Ovary (tissue), 7 donors: ENCODE measurements at regions not wholly inside any gene's neighbourhood (a gene's known extent, or its start where the extent isn't known, plus 50 kb on each side); places are given as distances from the start of the nearest gene placed in this dataset.

Source experiments
- DNase-seq, 5 donors: peaks; one replicate each; pipeline ENCODE4 v3.0.0-alpha.2; 2019 to 2020
- H3K27ac ChIP-seq, 2 donors: fragments of 200-600 bp; one replicate each; pipeline versions ENCODE4 v1.5.1 to v1.8.0; 2019 to 2022
- H3K27me3 ChIP-seq: fragments of 200-600 bp; one replicate; pipeline ENCODE4 v1.8.0; 2022
- H3K36me3 ChIP-seq: fragments of 200-600 bp; sonication (generic); one replicate; pipeline ENCODE4 v1.5.1; 2019
- H3K4me1 ChIP-seq: one replicate; pipeline ENCODE4 v1.8.1; 2013; ENCODE audit warnings: mild to moderate bottlenecking, moderate library complexity; ENCODE audit not compliant: insufficient read depth
- H3K4me3 ChIP-seq: fragments of 200-600 bp; sonication (generic); one replicate; pipeline ENCODE4 v1.5.1; 2017
- H3K9me3 ChIP-seq, 2 donors: fragments of 200-600 bp in 1 of 2; sonication (generic) in 1 of 2; one replicate each; pipeline versions ENCODE4 v1.5.1 to v1.8.1; 2013 to 2019; ENCODE audit warnings: mild to moderate bottlenecking in 1 of 2, moderate library complexity in 1 of 2
- EP300 ChIP-seq: sonication (generic); formaldehyde crosslinking; IDR thresholded peaks from one replicate; pipeline ENCODE4 v1.6.1; 2017; ENCODE audit warnings: antibody characterized with exemption
- POLR2A ChIP-seq: fragments of 450-650 bp; IDR thresholded peaks from one replicate; pipeline ENCODE4 v1.6.1; 2017; ENCODE audit warnings: antibody characterized with exemption, mild to moderate bottlenecking, moderate library complexity
- WGBS, 3 donors: extraction: QIAGEN DNeasy Blood & Tissue Kit in 1 of 3; methylation state at CpG; one replicate each; pipeline versions ENCODE4 v1.1.5 to v1.1.7; 2013 to 2017; 5-methylcytosine and 5-hydroxymethylcytosine counted together
- intact Hi-C, 4 donors: fragments of 100-400 bp; cut with DNase I; formaldehyde crosslinking; loops; one replicate each; pipeline versions ENCODE4 v1.11.0 to v1.15.1; 2022 to 2023
- TF ChIP-seq, protein P1 (sequence below), 3 donors: fragments of 450-650 bp in 2 of 3; fragments of 200-600 bp in 1 of 3; IDR thresholded peaks; one replicate each; pipeline versions ENCODE4 v1.5.1 to v1.8.0; 2016 to 2022; ENCODE audit warnings: antibody characterized with exemption in 3 of 3, mild to moderate bottlenecking in 1 of 3
- donor health status: DM: no; HTN: no; CAD: no; lungs with moderate emphysema.
- donor health status: DM: no; HTN: no; CAD: no.
- donor health status: Bipolar disorder and iron deficiency.
- donor health status: DM: no; HTN: no; CAD: no.
- donor health status: DM: yes; HTN: yes; CAD: no.

DNA sequence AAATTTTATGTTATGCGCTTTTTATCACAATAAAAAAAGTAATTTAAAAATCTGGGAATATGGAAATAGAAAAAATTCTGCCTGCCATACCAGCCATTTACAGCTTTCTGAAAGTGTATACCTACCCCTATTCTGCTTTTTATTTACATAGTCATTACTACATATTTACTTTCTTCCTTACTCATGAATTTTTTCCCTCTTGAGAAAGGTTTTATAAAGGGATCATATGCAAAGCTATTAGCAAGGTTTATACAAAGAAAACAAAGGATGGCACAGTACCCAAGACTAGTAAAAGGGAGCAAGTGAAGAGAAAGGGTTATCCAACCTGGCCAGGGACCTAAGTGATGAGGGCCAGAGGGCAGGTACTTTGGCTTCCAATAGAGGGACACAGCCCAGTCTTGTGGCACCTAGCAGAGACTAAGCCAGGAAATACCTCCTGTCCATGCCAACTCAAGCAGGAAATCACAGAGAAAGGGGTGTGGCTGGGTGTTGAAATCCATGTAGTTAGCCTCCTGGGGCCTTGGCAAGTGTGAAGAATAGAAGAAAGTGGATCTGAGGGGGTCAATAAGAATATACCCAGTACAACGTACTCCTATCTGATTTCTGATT lies 207.3 kb upstream of the VEGFC start:
- intact Hi-C loops: no loop called here
- 81 to 91% (median 89%) methylated on average over 2 of the region's 2 CpGs for WGBS, 3 donors

GRCh38 chr4:177001271-177002175 lies 208.8 kb upstream of the VEGFC start:
- Histone ChIP-seq H3K9me3 (no peaks in the 10 kb centered on the region), H3K36me3 (no peaks in the 10 kb centered on the region), H3K27me3 (no peaks in the 10 kb centered on the region), H3K4me1 (no peaks in the 10 kb centered on the region), H3K4me3 (no peak overlapping the region), H3K27ac (no peak overlapping the region)
- 57 to 70% (median 66%) methylated on average over 3 of the region's 3 CpGs for WGBS, 3 donors
- intact Hi-C loops: no loop called here
- DNase-seq: no peak
- no peak for TF ChIP-seq POLR2A
- TF ChIP-seq, protein P1, sequence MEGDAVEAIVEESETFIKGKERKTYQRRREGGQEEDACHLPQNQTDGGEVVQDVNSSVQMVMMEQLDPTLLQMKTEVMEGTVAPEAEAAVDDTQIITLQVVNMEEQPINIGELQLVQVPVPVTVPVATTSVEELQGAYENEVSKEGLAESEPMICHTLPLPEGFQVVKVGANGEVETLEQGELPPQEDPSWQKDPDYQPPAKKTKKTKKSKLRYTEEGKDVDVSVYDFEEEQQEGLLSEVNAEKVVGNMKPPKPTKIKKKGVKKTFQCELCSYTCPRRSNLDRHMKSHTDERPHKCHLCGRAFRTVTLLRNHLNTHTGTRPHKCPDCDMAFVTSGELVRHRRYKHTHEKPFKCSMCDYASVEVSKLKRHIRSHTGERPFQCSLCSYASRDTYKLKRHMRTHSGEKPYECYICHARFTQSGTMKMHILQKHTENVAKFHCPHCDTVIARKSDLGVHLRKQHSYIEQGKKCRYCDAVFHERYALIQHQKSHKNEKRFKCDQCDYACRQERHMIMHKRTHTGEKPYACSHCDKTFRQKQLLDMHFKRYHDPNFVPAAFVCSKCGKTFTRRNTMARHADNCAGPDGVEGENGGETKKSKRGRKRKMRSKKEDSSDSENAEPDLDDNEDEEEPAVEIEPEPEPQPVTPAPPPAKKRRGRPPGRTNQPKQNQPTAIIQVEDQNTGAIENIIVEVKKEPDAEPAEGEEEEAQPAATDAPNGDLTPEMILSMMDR (IDR thresholded peaks at IDR 0.05): no peak
- TF ChIP-seq EP300: no peak

More for the DNA sequence above, 207.3 kb upstream of the VEGFC start:
- no peaks in the 10 kb centered on the region for H3K4me1 ChIP-seq
- H3K4me3 ChIP-seq: no peak overlapping the region
- no peaks in the 10 kb centered on the region for H3K9me3 ChIP-seq
- no peaks in the 10 kb centered on the region for H3K27me3 ChIP-seq
- no peaks in the 10 kb centered on the region for H3K36me3 ChIP-seq
- no peak for TF ChIP-seq POLR2A
- no peak for TF ChIP-seq EP300
- TF ChIP-seq, protein P1 (IDR thresholded peaks at IDR 0.05): no peak
- DNase-seq: no peak
- H3K27ac ChIP-seq: no peak overlapping the region

GRCh38 chr4:177005674-177006230 lies 213.0 kb upstream of the VEGFC start:
- H3K9me3 ChIP-seq: no peaks in the 10 kb centered on the region
- no peaks in the 10 kb centered on the region for H3K27me3 ChIP-seq
- H3K36me3 ChIP-seq: no peaks in the 10 kb centered on the region
- H3K4me3 ChIP-seq: no peak overlapping the region
- WGBS, 3 donors: 82 to 90% (median 84%) methylated on average over 3 of the region's 3 CpGs
- no peak for TF ChIP-seq EP300
- TF ChIP-seq, protein P1 (IDR thresholded peaks at IDR 0.05): no peak
- TF ChIP-seq POLR2A: no peak
- no peaks in the 10 kb centered on the region for H3K4me1 ChIP-seq
- H3K27ac ChIP-seq: no peak overlapping the region
- intact Hi-C loops: no loop called here
- no peak for DNase-seq

DNA sequence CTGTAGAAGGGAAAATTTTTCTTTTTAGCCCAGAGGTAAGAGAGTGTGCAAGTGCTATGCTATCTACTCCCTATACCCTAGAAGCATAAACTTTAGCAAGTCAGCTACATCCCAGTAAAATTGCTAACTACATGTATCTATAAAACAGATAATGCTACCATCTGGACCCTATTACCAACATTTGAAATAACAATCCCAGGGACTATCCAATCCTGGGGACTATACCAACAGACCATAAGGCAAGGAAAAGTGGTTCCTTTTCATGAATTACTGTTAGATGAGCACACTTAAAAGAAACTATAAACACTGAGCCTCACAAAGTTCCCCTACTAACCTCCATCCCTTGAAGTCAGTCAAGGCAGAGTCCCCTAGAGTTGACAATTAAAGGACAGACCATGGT lies 213.6 kb upstream of the VEGFC start:
- intact Hi-C loops: no loop called here
- no peaks in the 10 kb centered on the region for H3K9me3 ChIP-seq
- TF ChIP-seq POLR2A: no peak
- no peak for TF ChIP-seq EP300
- TF ChIP-seq, protein P1 (IDR thresholded peaks at IDR 0.05): no peak

More for the DNA sequence above, 213.6 kb upstream of the VEGFC start:
- no peak for DNase-seq
- Histone ChIP-seq H3K4me3 (no peak overlapping the region), H3K36me3 (no peaks in the 10 kb centered on the region), H3K27ac (no peak overlapping the region), H3K4me1 (no peaks in the 10 kb centered on the region), H3K27me3 (no peaks in the 10 kb centered on the region)
